Endothelial cell of umbilical vein (primary cell): ENCODE measurements at regions not wholly inside any gene's neighbourhood (a gene's known extent, or its start where the extent isn't known, plus 50 kb on each side); places are given as distances from the start of the nearest gene placed in this dataset.
"Not testable (repeated sequence)": the region's sequence is repeated elsewhere in the genome, so short reads cannot be mapped to it uniquely, and the experiment has no call there.

ENCODE experiments used
- EZH2 ChIP-seq: IDR thresholded peaks from 2 replicates; pipeline ENCODE4 v1.6.1; 2012; ENCODE audit warnings: borderline replicate concordance, low read depth, mild to moderate bottlenecking, moderate library complexity, low read length, inconsistent platforms; ENCODE audit not compliant: severe bottlenecking
- GATA2 ChIP-seq: IDR thresholded peaks from 2 replicates; pipeline ENCODE4 v1.7.0; 2011; ENCODE audit warnings: low read depth, mild to moderate bottlenecking, moderate library complexity, mixed read lengths, low read length; ENCODE audit not compliant: insufficient read length, insufficient read depth
- JUN ChIP-seq: IDR thresholded peaks from 2 replicates; pipeline ENCODE4 v1.6.1; 2011; ENCODE audit warnings: borderline replicate concordance, low read depth; ENCODE audit not compliant: insufficient read length, insufficient read depth
- POLR2A ChIP-seq: IDR thresholded peaks from 2 replicates; pipeline ENCODE4 v1.6.1; 2012; ENCODE audit warnings: low read depth, mild to moderate bottlenecking, control low read depth, low read length
- POLR2AphosphoS5 ChIP-seq: IDR thresholded peaks from 2 replicates; pipeline ENCODE4 v1.6.1; 2012; ENCODE audit warnings: low read depth, mild to moderate bottlenecking, control low read depth, low read length, moderate library complexity; ENCODE audit not compliant: insufficient read depth
- TF ChIP-seq, protein P1 (sequence below), 2 donors: IDR thresholded peaks; 1 replicate in 1 of 2; 2 replicates in 1 of 2; pipeline ENCODE4 v1.5.1; 2011; ENCODE audit warnings: low read length in 2 of 2, mild to moderate bottlenecking in 2 of 2, moderate library complexity in 2 of 2, control low read depth in 1 of 2, inconsistent platforms in 1 of 2, low read depth in 1 of 2; ENCODE audit not compliant: insufficient read depth in 1 of 2; ENCODE audit errors: extremely low read depth in 1 of 2
- TF ChIP-seq, protein P2 (sequence below): IDR thresholded peaks from 2 replicates; pipeline ENCODE4 v1.6.1; 2011; ENCODE audit not compliant: insufficient read depth, insufficient read length

DNA sequence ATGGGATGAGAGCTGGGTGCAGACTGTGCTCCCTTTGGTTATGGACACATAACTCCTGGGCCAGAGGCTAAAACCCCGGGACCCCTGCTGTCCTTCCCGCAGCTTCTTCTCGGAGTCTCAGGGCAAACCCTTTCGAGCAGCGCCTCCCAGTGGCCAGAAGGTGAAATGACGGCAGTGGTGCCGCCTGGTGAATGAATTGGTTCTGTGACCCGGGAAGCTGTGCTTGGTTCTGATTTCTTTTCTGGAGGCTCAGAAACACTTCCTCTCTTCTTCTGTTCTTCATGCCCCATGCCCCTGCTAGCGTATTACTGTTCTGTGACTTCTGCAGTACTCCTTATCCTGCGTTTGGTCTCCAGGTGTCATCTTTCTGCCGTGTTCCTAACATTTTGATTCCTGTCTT lies 104.7 kb upstream of the CCZ1B start:
- TF ChIP-seq, protein P1, sequence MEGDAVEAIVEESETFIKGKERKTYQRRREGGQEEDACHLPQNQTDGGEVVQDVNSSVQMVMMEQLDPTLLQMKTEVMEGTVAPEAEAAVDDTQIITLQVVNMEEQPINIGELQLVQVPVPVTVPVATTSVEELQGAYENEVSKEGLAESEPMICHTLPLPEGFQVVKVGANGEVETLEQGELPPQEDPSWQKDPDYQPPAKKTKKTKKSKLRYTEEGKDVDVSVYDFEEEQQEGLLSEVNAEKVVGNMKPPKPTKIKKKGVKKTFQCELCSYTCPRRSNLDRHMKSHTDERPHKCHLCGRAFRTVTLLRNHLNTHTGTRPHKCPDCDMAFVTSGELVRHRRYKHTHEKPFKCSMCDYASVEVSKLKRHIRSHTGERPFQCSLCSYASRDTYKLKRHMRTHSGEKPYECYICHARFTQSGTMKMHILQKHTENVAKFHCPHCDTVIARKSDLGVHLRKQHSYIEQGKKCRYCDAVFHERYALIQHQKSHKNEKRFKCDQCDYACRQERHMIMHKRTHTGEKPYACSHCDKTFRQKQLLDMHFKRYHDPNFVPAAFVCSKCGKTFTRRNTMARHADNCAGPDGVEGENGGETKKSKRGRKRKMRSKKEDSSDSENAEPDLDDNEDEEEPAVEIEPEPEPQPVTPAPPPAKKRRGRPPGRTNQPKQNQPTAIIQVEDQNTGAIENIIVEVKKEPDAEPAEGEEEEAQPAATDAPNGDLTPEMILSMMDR (IDR thresholded peaks at IDR 0.05; ENCODE audit: extremely low read depth in 1 of 2, insufficient read depth in 1 of 2, low read depth in 1 of 2, low read length in 2 of 2) = peak; percentile 19 to 36
- not testable (repeated sequence) for TF ChIP-seq GATA2, POLR2AphosphoS5, EZH2, POLR2A, JUN
- TF ChIP-seq, protein P2, sequence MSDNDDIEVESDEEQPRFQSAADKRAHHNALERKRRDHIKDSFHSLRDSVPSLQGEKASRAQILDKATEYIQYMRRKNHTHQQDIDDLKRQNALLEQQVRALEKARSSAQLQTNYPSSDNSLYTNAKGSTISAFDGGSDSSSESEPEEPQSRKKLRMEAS = not testable (repeated sequence)
